Large intestine (tissue), 3 donors: ENCODE measurements at regions not wholly inside any gene's neighbourhood (a gene's known extent, or its start where the extent isn't known, plus 50 kb on each side); places are given as distances from the start of the nearest gene placed in this dataset.

Source experiments
- DNase-seq, 2 donors: peaks; one replicate each; pipeline versions ENCODE4 v3.0.0 to v3.0.0-alpha.2; 2013
- H3K27ac ChIP-seq: one replicate; pipeline ENCODE4 v1.5.1; 2013; ENCODE audit warnings: low read length
- H3K27me3 ChIP-seq: 2 replicates; pipeline ENCODE4 v1.6.1; 2013; ENCODE audit warnings: low read length; ENCODE audit not compliant: control insufficient read depth, insufficient read depth
- H3K36me3 ChIP-seq: 2 replicates; pipeline ENCODE4 v1.6.1; 2013; ENCODE audit warnings: low read length; ENCODE audit not compliant: control insufficient read depth, insufficient read depth
- H3K4me1 ChIP-seq: one replicate; pipeline ENCODE4 v1.6.1; 2013; ENCODE audit warnings: low read length; ENCODE audit not compliant: control insufficient read depth, insufficient read depth
- H3K4me3 ChIP-seq: one replicate; pipeline ENCODE4 v1.5.1; 2013; ENCODE audit warnings: low read length
- H3K9me3 ChIP-seq: one replicate; pipeline ENCODE4 v1.6.1; 2013; ENCODE audit warnings: mild to moderate bottlenecking, low read depth, low read length, moderate library complexity; ENCODE audit not compliant: control insufficient read depth
- WGBS: methylation state at CpG from one replicate; pipeline ENCODE4 v1.1.5; 2013; ENCODE audit warnings: low lambda C conversion rate; ENCODE audit not compliant: insufficient coverage; 5-methylcytosine and 5-hydroxymethylcytosine counted together

DNA sequence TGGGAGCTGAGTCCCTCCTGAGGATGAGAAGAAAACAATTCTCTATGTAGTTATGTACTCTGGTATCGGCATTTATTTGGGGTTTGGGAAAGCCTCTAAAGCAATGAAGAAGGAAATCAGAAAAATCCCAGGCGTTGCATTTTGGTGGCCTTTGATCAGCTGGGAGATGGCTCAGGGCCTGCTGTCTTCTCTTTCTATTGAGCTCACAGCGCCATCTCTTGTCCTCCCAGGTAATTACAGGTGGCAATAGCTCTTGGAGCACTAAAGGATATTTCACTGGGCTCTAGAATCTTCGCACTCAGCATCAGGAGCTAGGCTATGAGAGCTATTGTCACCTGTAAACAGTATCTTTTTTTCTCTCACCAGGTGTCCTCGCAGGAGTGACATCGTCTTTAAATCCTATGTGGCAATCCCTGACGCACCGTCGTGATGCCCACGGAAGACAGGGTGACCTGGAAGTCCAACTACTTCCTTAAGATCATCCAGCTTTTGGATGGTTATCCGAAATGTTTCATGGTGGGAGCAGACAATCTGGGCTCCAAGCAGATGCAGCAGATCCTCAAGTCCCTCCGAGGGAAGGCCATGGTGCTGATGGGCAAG is 76.1 kb upstream of the PMAIP1 start:
- H3K27ac ChIP-seq: no peak overlapping the region
- no peaks in the 10 kb centered on the region for H3K9me3 ChIP-seq
- H3K27me3 ChIP-seq: no peaks in the 10 kb centered on the region
- no peaks in the 10 kb centered on the region for H3K36me3 ChIP-seq
- H3K4me1 ChIP-seq: no peaks in the 10 kb centered on the region
- no peak overlapping the region for H3K4me3 ChIP-seq
- peak; percentile 56 to 58 for DNase-seq
- 33% methylated on average over 1 of the region's 12 CpGs for WGBS

DNA sequence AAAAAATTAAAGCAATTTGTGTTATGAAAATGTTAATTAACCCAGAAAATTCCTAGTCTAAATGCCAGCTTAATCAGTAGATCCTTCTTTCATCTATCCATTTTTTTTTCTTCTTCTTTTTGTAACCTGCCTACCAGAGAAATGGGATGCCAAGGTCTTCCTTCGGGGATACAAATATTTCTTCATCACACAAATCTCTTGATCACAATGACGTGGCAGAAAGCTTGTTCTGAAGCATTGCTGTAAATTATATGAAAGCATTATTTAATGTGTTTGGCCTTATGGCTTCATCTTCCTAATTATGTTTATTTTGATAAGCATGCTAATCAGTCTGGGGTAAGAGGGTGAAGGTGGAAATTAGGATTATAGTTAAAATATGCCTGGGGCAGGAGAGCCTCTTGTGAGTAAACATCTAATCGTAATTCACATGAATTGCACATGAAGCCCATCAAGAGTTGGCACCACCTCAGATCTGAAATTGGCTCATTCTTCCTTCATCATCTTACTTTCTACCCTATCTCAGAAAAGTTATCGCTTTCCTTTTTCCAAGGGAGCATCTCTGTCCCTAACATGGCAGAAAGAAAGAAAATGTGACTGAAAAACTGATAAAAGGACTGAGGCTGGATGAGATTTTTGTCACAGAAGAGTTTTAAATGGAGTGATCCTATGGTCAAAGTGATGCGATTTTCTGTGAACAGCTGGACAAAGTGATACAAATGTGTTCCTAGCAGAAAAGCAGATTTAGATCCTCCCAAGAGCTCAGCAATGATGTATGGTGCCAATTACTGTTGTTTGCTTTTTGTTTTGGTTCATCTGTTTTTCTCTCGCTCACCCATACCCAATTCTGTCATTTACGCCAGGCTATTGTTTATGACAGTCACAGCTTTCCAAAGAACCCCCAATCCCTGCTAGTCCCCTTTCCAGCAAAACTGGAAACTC is 76.9 kb upstream of the PMAIP1 start:
- no peak for DNase-seq
- WGBS: 84% methylated on average over 2 of the region's 7 CpGs
- H3K27ac ChIP-seq: no peak overlapping the region
- H3K4me3 ChIP-seq: no peak overlapping the region
- H3K9me3 ChIP-seq: no peaks in the 10 kb centered on the region
- no peaks in the 10 kb centered on the region for H3K36me3 ChIP-seq
- H3K4me1 ChIP-seq: no peaks in the 10 kb centered on the region
- no peaks in the 10 kb centered on the region for H3K27me3 ChIP-seq

DNA sequence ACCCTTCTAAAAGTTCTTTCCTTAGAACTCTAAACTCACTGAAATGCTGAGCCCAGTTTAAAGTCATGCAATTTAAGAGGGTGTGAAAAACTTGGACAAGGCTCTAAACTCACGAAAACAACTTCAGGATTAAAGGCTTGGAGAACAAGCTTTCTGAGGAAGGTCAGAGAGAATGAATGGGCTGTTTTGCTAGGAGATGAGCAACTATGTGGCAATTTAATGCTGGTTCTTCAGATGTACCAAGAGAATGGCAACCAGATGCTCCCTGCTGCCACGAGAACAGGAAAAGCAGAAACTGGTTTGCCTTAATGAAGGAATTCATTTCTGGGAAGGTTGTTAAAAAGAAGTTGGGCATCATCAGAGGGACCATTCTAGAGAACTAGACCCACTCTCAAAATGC is 77.8 kb upstream of the PMAIP1 start:
- Histone ChIP-seq H3K9me3 (no peaks in the 10 kb centered on the region), H3K27me3 (no peaks in the 10 kb centered on the region), H3K4me3 (no peak overlapping the region), H3K27ac (no peak overlapping the region), H3K4me1 (no peaks in the 10 kb centered on the region), H3K36me3 (no peaks in the 10 kb centered on the region)
- WGBS: 100% methylated on average over 1 of the region's 2 CpGs
- DNase-seq: no peak

DNA sequence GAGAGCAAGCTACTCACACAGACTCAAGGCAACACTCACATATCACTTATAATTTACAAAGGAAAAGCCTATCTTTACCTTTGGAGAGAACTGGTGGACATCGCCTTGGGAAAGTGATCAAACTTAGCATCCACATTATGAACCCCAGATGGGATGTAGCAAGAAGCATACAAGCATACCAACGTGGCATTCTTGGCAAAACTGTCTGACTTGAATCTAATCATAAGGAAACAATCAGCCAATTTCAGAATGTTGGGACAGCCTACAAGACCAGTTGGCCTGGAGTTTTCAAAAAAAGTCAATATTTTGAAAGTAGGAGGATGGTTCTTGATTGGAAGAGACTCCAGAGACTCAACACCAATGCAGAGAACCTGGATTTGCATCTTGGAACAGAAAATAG is 79.1 kb upstream of the PMAIP1 start:
- no peaks in the 10 kb centered on the region for H3K36me3 ChIP-seq
- no peak overlapping the region for H3K27ac ChIP-seq
- WGBS: no CpG with 5 or more reads among the region's 2 CpGs
- no peaks in the 10 kb centered on the region for H3K27me3 ChIP-seq
- H3K4me3 ChIP-seq: no peak overlapping the region
- DNase-seq: no peak
- H3K9me3 ChIP-seq: no peaks in the 10 kb centered on the region
- no peaks in the 10 kb centered on the region for H3K4me1 ChIP-seq

DNA sequence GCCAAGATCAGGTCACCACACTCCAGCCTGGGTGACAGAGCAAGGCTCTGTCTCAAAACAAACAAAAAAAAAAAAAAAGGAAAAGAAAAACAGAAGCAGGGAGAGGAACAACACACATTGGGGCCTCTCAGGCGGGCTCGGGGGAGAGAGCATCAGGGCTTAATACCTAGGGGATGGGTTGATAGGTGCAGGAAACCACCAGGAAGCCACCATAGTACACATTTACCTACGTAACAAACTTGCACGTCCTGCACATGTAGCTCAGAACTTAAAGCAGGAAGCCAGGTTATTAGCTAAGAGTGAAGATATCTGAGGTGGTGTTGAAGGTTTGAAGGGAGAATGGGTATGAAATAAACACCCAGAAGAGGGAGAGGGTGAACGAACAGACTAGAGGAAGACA is 81.0 kb upstream of the PMAIP1 start:
- no peak for DNase-seq
- 100% methylated on average over 2 of the region's 5 CpGs for WGBS
- no peak overlapping the region for H3K4me3 ChIP-seq
- H3K36me3 ChIP-seq: no peaks in the 10 kb centered on the region
- H3K9me3 ChIP-seq: no peaks in the 10 kb centered on the region
- no peaks in the 10 kb centered on the region for H3K4me1 ChIP-seq
- H3K27ac ChIP-seq: no peak overlapping the region
- no peaks in the 10 kb centered on the region for H3K27me3 ChIP-seq

DNA sequence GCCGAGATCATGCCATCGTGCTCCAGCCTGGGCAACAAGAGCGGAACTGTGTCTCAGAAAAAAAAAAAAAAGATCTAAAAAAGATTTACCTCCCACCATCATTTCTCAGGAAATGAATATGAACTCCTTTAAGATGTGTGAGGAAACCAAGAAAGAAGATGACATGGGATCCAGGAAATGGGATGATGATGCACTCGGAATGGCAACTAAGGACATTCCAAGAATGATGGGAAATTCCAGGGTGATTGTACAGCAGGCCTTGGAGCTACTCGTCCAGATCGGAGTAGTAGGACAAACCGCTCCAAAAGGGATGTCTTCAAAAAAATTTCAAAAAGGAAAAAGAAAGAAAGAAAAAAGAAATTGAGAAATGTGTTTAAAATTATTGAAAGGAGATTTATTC is 84.9 kb upstream of the PMAIP1 start:
- Histone ChIP-seq H3K4me1 (no peaks in the 10 kb centered on the region), H3K27me3 (peaks cover 4% of the 10 kb centered on the region), H3K4me3 (no peak overlapping the region), H3K27ac (no peak overlapping the region), H3K9me3 (no peaks in the 10 kb centered on the region), H3K36me3 (no peaks in the 10 kb centered on the region)
- no peak for DNase-seq
- WGBS: 94% methylated on average over 4 of the region's 7 CpGs

DNA sequence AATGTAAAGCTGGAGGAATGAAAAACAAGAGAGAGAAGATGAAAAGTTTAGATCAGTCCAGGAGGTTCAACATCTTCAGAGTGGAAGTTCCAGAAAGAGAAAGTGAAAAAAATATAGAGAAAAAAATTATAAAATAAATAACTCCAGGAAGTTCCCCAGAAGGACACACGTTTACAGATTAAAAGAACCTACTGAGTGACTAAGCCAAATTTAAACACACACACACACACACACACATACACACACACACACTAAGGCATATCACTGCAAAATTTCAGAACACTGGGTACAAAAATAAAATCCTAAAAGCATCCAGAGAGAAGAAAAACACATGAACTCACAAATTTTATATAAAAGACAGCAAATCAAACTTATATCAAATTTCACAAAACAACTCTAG is 85.9 kb upstream of the PMAIP1 start:
- no CpG with 5 or more reads among the region's 1 CpG for WGBS
- no peak for DNase-seq
- H3K4me3 ChIP-seq: no peak overlapping the region

DNA sequence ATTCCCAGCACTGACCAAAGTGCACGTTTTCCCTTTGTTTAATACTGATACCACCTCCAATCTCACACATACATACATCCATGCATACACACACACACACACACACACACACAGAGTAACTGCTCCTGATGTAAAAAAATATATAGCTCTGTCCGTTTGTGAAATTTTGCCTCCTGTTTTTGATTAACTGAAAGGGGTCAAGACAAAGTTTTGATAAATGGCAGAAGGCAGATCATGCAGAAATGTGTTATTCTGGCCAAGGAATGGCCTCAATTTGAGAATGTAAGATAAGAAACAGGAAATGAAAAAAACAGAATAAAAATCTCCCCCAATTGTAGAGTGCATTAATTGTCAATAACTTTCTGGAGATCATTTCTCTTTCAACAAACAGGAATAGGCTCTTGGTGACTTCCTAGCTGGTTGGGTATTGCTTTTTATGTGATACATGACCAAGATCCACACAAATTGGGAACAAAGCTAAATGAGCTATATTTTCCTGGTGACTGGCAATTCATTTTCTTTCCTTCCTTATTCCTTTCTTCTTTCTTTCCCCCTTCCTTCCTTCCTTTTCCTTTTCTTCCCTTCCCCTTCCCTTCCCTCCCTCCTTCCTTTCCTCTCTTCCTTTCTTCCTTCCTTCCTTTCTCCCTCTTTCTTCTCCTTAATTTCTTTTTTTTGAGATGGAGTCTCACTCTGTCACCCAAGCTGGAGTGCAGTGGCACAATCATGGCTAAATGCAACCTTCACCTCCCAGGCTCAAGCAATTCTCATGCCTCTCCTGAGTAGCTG is 88.9 kb upstream of the PMAIP1 start:
- no peaks in the 10 kb centered on the region for H3K36me3 ChIP-seq
- WGBS: no CpG with 5 or more reads among the region's 2 CpGs

More for the DNA sequence above, 85.9 kb upstream of the PMAIP1 start:
- Histone ChIP-seq H3K27ac (no peak overlapping the region), H3K4me1 (no peaks in the 10 kb centered on the region), H3K36me3 (no peaks in the 10 kb centered on the region), H3K9me3 (no peaks in the 10 kb centered on the region), H3K27me3 (peaks cover 4% of the 10 kb centered on the region)

DNA sequence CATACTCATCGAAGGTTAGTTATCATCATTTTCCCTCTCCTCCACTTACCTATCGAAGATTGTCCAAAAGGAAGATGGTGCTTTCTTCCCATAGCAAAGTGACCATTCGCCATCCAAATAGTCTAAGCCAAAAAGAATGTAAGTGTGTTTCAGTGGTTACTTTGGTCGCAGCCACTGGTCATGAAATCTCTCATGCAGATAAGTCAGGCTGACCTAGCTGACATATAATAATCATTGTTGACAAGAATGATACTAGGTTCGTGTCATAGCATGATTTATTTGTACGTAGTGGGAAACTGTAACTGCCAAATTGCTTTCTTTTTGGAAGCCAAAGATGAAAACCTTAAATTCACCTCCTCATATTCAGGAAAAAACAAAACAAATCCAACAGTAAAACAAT is 89.6 kb upstream of the PMAIP1 start:
- Histone ChIP-seq H3K36me3 (no peaks in the 10 kb centered on the region), H3K4me3 (no peak overlapping the region), H3K27me3 (peaks cover 4% of the 10 kb centered on the region), H3K4me1 (no peaks in the 10 kb centered on the region), H3K9me3 (no peaks in the 10 kb centered on the region), H3K27ac (no peak overlapping the region)
- WGBS: 80% methylated on average over 2 of the region's 6 CpGs
- DNase-seq: no peak

More for the DNA sequence above, 88.9 kb upstream of the PMAIP1 start:
- DNase-seq: no peak
- Histone ChIP-seq H3K4me3 (no peak overlapping the region), H3K4me1 (no peaks in the 10 kb centered on the region), H3K9me3 (no peaks in the 10 kb centered on the region), H3K27ac (no peak overlapping the region), H3K27me3 (peaks cover 4% of the 10 kb centered on the region)

DNA sequence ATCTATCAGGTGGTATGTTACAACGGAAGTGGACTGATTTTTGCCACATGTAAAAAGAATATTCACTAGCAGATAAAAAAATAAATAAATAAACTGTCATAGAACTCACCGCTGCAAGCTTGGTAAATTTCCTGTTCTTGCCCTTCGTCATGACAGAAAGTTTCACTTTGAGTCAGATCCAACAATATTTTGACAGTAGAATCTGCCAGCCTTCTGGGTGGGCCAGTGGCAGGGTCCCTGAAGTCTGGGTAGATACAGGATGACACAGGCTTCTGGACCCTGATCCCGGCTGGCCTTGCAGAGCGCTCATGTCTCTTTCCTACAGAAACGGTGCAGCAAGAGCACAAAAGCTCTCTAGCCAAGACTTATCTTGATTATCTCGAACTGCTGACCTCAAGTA is 97.8 kb upstream of the PMAIP1 start:
- no peaks in the 10 kb centered on the region for H3K36me3 ChIP-seq
- H3K9me3 ChIP-seq: no peaks in the 10 kb centered on the region
- DNase-seq: no peak
- H3K27ac ChIP-seq: no peak overlapping the region
- no peaks in the 10 kb centered on the region for H3K27me3 ChIP-seq
- no peaks in the 10 kb centered on the region for H3K4me1 ChIP-seq
- H3K4me3 ChIP-seq: no peak overlapping the region
- 92% methylated on average over 2 of the region's 7 CpGs for WGBS
